PFSK-1 (cell line): ENCODE measurements at regions not wholly inside any gene's neighbourhood (a gene's known extent, or its start where the extent isn't known, plus 50 kb on each side); places are given as distances from the start of the nearest gene placed in this dataset.

Source experiments
- FOXP2 ChIP-seq: optimal IDR thresholded peaks from 2 replicates; pipeline ENCODE3; 2011; ENCODE audit warnings: borderline replicate concordance, control low read depth, inconsistent platforms; ENCODE audit not compliant: insufficient read depth; ENCODE audit errors: extremely low read length, extremely low read depth
- POLR2AphosphoS5 ChIP-seq: IDR thresholded peaks from 2 replicates; pipeline ENCODE4 v1.6.1; 2012; ENCODE audit warnings: low read depth, mild to moderate bottlenecking, control low read depth, low read length, moderate library complexity
- REST ChIP-seq, 2 experiments: IDR thresholded peaks; 2 replicates each; pipeline versions ENCODE4 v1.6.1 to v1.8.0; 2011 to 2012; ENCODE audit warnings: low read depth in 2 of 2, low read length in 2 of 2, control low read depth in 1 of 2, inconsistent platforms in 1 of 2, mild to moderate bottlenecking in 1 of 2, moderate library complexity in 1 of 2; ENCODE audit not compliant: insufficient read depth in 1 of 2
- SIN3A ChIP-seq: IDR thresholded peaks from 2 replicates; pipeline ENCODE4 v1.6.1; 2012; ENCODE audit warnings: mild to moderate bottlenecking, low read length, moderate library complexity, borderline replicate concordance; ENCODE audit not compliant: insufficient read depth
- TAF1 ChIP-seq: IDR thresholded peaks from 2 replicates; pipeline ENCODE4 v1.6.1; 2012; ENCODE audit warnings: low read length, control low read depth, borderline replicate concordance; ENCODE audit not compliant: insufficient read depth

GRCh38 chr13:62551588-62551987, 1135.9 kb upstream of the PCDH20 start:
- TF ChIP-seq POLR2AphosphoS5 (no peak), SIN3A (no peak), TAF1 (no peak), REST (IDR thresholded peaks at IDR 0.05; ENCODE audit: insufficient read depth in 1 of 2, low read depth in 2 of 2, low read length in 2 of 2) (no peak), FOXP2 (no peak)

GRCh38 chr13:62544928-62545327, 1129.3 kb upstream of the PCDH20 start:
- no peak for TF ChIP-seq TAF1
- TF ChIP-seq SIN3A = no peak
- TF ChIP-seq POLR2AphosphoS5 = no peak
- no peak for TF ChIP-seq REST (IDR thresholded peaks at IDR 0.05; ENCODE audit: insufficient read depth in 1 of 2, low read depth in 2 of 2, low read length in 2 of 2)
- no peak for TF ChIP-seq FOXP2

DNA sequence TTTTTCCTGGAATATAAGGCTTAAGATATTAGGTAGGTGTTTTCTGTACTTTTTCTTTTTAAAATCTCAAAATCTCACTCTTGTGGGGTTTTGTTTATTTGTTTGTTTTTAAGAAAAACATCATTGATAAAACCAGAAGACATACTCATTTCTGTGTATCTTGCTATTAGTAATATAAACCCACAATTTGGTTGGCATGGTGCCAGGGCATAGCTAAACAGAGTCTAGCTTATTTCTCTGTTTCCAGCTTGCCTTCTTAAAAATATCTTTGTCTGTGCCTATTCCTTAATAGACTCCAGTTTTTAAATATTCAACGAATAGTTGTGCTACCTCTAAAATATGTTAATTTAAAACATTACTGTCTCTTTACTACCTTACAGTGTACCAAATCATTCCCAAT, 1121.9 kb upstream of the PCDH20 start:
- TF ChIP-seq POLR2AphosphoS5 (no peak), TAF1 (no peak), SIN3A (no peak), REST (IDR thresholded peaks at IDR 0.05; ENCODE audit: insufficient read depth in 1 of 2, low read depth in 2 of 2, low read length in 2 of 2) (no peak), FOXP2 (no peak)

GRCh38 chr13:62525652-62526051, 1110.0 kb upstream of the PCDH20 start:
- TF ChIP-seq FOXP2 (no peak), TAF1 (no peak), SIN3A (no peak), POLR2AphosphoS5 (no peak), REST (IDR thresholded peaks at IDR 0.05; ENCODE audit: insufficient read depth in 1 of 2, low read depth in 2 of 2, low read length in 2 of 2) (no peak)

- TF ChIP-seq SIN3A = no peak
- no peak for TF ChIP-seq TAF1
- TF ChIP-seq FOXP2 = no peak
- no peak for TF ChIP-seq REST (IDR thresholded peaks at IDR 0.05; ENCODE audit: insufficient read depth in 1 of 2, low read depth in 2 of 2, low read length in 2 of 2)
- no peak for TF ChIP-seq POLR2AphosphoS5
Measured at GRCh38 chr13:62524498-62524897, 1108.8 kb upstream of the PCDH20 start.
